HG03135 (cell line): ENCODE measurements at regions not wholly inside any gene's neighbourhood (a gene's known extent, or its start where the extent isn't known, plus 50 kb on each side); places are given as distances from the start of the nearest gene placed in this dataset.
A peak's percentile ranks its signal among the peaks of the same experiment; 100 is the strongest.
"Not testable (repeated sequence)": the region's sequence is repeated elsewhere in the genome, so short reads cannot be mapped to it uniquely, and the experiment has no call there.

Experiments used
- ATAC-seq: cut with Tn5 transposase; IDR thresholded peaks from one replicate; pipeline ENCODE4 v1.9.1; 2021; ENCODE audit warnings: mild to moderate bottlenecking, moderate library complexity; ENCODE audit not compliant: unreplicated experiment

- not testable (repeated sequence) for ATAC-seq
These were observed 438.0 kb downstream of the RPIA start for GRCh38 chr2:89129440-89129839.

DNA sequence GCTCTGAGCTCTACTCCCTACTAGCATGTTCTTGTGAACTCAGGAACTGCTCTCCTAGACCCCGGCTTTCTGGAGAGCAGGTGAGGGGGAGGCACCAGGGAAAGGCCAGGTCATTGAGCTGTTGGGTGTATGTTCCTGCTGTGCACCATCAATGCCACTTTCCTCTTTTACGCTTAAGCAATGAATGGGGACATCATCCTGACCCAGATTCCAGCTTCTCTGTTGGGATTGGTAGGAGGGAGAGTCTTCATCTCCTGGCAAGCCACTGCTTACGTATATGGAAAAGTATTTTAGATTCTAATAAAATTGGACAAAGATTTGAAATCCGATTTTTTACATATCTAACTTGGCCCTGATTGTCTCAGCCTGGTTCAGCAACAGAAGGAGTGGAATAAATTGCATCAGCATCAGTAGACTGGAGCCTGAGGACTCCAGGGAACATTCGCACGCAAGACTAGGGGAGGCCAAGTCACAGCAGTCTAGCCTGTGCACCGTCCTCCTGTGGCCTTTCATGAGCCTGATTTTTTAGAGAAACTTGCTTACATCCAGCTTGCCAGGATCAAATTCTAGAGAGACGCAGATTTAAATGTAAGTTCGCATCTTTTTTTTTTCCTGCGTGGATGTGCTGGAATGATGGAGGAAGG is 439.3 kb downstream of the RPIA start:
- not testable (repeated sequence) for ATAC-seq

- ATAC-seq = peak; percentile 79
These were observed 451.5 kb downstream of the RPIA start for GRCh38 chr2:89142959-89143358.

DNA sequence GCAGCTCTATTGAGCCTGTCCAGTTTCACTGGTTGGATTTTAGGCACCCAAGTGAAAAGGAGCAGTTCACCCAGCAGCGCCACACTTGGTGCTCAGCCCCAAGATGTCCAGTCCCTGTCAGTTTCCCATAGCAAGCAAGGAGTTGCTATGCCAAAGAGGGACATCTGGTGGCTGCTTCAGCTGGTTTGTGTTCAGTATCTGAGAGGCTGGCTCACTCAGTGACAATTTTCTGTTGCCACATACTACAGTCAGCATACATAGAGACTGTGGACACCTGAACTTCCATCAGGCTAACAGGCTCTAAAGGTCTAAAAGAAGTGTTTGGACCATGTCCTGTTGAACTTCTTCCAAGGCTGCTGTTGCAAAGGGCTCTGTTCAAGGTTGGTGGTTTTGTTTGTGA is 453.9 kb downstream of the RPIA start:
- not testable (repeated sequence) for ATAC-seq

GRCh38 chr2:89148256-89148655 is 456.8 kb downstream of the RPIA start:
- ATAC-seq = not testable (repeated sequence)

DNA sequence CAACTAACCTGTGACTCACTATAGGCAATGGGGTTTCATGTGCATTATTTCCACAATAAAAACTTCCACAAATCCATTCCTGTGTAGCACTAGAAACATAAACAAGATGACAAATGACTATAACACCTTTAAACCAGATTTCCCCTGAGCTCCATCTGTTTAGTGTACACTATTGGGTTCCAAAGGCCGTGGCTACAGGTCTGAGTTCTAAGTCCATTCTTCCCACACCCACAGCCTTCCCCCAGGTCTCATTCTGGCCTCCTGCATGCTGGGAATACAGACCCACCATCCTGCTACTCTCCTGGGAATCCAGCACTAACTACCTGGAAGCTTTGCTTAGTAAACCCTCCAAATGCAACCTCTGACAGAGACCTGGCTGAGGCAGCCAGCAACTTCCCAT is 460.2 kb downstream of the RPIA start:
- ATAC-seq = not testable (repeated sequence)

- not testable (repeated sequence) for ATAC-seq
These were observed 461.0 kb downstream of the RPIA start for GRCh38 chr2:89152501-89152900.

DNA sequence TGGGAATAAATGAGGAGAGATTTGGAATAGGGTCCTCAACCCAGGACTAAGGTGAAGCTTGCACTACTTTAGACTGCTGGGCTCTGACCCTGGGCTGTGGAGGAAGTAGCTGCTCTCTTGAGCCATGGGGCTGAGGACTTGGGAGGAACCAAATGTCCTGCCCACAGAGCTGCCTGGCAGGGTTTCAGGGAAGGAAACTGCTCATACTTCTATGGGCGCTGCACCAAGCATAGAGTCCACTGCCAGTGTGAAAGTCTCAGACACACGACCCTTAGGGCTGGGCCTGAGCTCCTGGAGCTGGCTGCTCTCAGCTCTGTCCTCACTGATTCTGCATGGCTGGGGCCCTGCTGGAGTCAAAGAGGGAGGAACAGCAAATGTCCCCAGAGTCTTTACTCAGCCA is 461.7 kb downstream of the RPIA start:
- ATAC-seq = not testable (repeated sequence)

DNA sequence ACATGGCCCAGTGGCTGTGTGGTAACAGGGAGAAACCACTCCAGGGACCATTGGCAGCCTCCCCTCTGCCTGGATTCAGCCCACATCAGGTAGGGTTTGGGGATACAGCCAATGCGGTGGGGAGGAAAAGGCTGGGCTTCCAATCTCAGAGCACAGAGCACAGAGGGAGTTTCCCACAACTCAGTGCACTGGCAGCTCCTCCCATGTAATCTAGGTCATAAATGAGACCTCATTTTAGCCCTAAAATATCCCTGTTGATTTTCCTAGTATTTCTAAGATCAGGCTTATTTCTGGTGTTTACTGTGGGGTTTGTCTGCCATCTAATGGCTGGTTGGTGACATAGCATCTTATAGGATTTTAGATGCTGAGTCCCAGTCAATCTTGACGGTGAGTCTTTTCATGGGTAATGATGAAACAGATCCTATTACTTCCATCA is 462.8 kb downstream of the RPIA start:
- not testable (repeated sequence) for ATAC-seq

DNA sequence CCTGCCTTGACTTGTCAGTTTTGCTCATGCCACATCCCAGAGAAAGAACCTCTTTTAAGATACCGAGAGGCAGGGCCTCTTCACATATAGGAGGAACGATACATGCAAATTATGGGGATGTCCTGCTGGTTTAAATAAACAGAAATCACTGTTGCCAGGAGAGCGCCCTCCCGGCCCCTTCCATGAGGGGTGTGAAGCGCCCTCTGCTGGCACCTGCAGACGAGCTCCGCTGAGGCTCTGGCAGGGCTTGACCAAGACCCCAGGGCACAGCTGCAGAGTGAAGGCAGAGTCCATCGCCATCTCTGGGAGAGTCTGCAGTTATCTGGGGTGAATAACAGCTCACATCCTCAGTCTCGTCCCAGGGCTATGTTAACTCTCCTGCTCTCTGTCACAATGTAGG is 468.8 kb downstream of the RPIA start:
- not testable (repeated sequence) for ATAC-seq

DNA sequence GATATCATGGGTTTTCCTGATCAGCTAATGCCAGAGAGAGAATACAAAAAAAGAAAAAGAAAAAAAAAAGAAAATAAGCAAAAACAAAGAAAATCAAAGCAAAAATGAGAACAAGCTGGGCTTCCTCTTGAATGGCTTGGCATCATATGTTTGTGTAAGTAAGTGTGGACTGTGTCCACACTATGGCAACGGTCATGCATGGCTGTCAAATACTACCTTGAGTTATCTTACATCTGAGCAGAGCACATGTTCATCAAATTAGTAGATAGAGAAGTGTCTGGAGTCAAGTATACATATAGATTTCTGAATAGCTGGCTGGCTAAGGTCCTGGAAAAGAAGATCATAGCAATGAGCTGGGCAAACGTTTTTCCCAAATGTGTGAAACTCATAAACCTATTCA is 470.2 kb downstream of the RPIA start:
- not testable (repeated sequence) for ATAC-seq

DNA sequence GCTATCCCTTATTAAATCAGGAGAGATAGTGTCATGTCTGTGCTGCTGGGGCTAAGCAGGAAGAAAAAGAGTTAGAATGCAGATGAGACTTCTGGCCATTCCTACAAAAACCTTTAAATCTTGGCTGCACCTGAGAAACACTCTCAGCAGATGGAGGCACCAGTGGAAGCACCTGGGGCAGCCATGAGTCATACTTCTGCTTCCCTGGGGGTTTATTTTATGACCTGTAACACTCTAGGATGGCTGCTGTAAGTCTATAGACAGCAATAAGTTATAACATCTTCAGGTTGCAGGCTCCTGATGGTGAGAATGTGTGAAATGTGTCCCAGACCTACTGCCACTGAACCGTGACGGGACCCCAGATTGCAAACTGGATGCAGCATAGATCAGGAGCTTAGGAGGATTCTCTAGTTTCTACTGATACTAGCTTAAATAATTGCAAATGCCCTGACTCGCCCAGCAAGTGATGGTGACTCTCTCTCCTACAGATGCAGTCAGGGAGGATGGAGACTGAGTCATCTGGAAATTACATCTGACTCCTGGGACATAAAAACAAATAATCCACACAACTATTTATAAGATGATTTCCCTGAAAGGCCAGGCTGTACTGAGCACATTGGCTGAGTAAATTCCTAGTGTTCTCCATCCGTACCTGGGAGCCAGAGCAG is 479.2 kb downstream of the RPIA start:
- not testable (repeated sequence) for ATAC-seq

DNA sequence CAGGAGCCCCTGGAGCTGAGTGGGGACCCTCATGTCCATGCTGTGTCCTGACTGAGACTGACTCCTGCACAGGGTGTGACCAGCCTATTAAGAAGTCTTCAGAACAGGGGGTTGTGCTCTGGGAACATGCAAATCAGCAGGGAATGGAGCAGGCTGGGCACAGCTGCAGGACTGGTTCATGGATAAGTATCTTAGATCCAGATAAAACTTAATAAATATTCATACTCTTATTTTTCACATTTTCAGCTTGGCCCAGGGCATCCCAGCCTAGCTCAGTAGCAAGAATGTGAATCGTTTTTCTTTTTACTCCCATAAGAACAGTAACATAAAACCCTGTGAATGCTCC is 479.7 kb downstream of the RPIA start:
- ATAC-seq = not testable (repeated sequence)

DNA sequence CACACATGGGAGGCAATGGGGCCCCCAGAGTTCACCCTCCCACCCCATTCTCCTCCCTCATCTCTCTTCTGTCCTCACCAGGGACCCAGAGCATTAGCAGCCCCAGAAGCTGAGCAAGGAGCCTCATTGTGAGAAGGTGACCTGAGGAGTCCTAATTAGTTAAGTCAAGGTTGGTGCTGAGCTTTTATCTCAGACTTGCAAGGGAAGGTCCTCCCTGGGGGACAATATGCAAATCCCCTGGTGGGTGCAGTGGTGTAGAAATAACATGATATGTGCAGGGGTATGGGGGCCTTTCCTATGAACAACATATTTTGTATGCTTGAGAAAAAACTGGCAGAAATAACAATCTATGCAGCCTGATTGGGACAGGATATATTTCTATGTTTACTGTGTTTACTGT is 485.5 kb downstream of the RPIA start:
- ATAC-seq = not testable (repeated sequence)

GRCh38 chr2:89182221-89182620 is 490.7 kb downstream of the RPIA start:
- not testable (repeated sequence) for ATAC-seq

DNA sequence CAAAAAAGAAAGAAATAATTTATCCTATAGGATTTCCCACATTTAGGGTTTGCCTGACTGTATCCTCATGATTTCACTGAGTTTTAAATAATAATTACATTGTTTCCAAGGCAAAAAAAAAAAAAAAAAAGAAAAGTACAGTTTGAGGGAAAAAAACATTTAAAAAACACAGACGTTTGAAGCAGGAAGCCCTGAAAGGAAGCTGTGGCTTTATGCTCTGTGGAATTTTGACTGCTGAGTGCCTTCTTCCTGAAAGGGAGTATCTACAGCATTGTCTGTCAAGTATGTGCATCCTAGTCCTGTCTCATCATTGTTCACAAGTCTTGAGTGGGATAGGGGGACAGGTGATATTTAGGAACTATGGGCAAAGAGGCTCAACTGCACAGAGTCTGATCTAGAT is 493.3 kb downstream of the RPIA start:
- not testable (repeated sequence) for ATAC-seq

DNA sequence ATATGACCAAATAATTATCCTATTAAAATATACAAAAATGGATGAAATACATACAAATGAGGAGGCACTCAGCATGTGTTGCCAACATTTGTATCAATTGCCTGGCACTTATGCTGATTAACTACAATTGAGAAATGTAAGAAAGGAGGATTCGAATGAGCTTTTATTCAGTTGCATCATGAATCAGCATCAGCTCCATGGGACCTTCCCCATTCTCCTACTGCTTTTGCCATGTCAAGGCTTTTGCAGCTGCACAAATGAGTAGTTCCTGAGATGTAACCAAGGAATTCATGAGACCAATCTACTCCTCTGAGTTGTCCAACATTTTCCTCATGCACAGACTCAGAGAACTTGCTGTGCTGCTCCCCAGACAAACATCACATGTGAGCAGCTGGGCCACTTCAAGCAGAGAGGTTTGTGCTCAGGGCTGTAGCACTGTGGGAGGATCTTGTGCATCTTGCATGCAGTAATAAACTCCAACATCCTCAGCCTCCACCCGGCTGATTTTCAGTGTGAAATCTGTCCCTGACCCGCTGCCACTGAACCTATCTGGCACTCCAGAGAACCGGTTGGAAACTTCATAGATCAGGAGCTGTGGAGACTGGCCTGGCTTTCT is 504.3 kb downstream of the RPIA start:
- not testable (repeated sequence) for ATAC-seq

GRCh38 chr2:89196719-89197118 is 505.2 kb downstream of the RPIA start:
- not testable (repeated sequence) for ATAC-seq

GRCh38 chr2:89198026-89198425 is 506.6 kb downstream of the RPIA start:
- ATAC-seq = not testable (repeated sequence)

GRCh38 chr2:89199453-89200246 is 508.2 kb downstream of the RPIA start:
- ATAC-seq = not testable (repeated sequence)

DNA sequence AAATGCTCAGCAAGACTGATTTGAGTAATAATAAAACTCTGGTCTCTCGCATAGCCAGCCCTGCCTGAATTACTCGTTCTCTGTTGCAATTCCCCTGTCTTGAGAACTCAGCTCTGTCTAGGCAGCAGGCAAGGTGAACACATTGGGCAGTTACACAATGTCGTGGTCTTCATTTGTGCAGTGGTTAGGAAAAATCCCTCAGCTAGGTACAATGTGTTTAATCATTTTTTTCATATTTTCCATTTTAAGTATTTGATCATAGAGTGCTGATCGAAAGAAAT is 508.7 kb downstream of the RPIA start:
- not testable (repeated sequence) for ATAC-seq
